Mucosa of descending colon (tissue), 3 donors: ENCODE measurements at regions not wholly inside any gene's neighbourhood (a gene's known extent, or its start where the extent isn't known, plus 50 kb on each side); places are given as distances from the start of the nearest gene placed in this dataset.

Source experiments
- ATAC-seq: fragments of 200-7000 bp; cut with Tn5 transposase; one replicate; pipeline ENCODE4 v1.9.1; 2020; ENCODE audit warnings: mild to moderate bottlenecking, moderate library complexity
- DNase-seq, 3 donors: peaks; one replicate each; pipeline ENCODE4 v3.0.0-alpha.2; 2020
- H3K36me3 ChIP-seq: fragments of 200-600 bp; one replicate; pipeline ENCODE4 v1.8.0; 2021; ENCODE audit warnings: low read depth, mild to moderate bottlenecking
- H3K4me1 ChIP-seq: fragments of 200-600 bp; one replicate; pipeline ENCODE4 v1.8.0; 2021; ENCODE audit warnings: low read depth, mild to moderate bottlenecking
- H3K4me3 ChIP-seq: fragments of 200-600 bp; one replicate; pipeline ENCODE4 v1.8.0; 2021; ENCODE audit warnings: mild to moderate bottlenecking
- H3K9me3 ChIP-seq: fragments of 200-600 bp; one replicate; pipeline ENCODE4 v1.8.0; 2021; ENCODE audit warnings: mild to moderate bottlenecking
- CTCF ChIP-seq: fragments of 200-600 bp; IDR thresholded peaks from one replicate; pipeline ENCODE4 v1.8.0; 2022; ENCODE audit warnings: antibody characterized with exemption, mild to moderate bottlenecking
- intact Hi-C, 2 donors: fragments of 100-400 bp; cut with DNase I in 1 of 2; cut with micrococcal nuclease in 1 of 2; formaldehyde crosslinking; loops; one replicate each; pipeline versions ENCODE4 v1.11.0 to v1.11.1; 2022; cut with DNase I, micrococcal nuclease
- donor health status: DM: no; HTN: no; CAD: no; lungs with moderate emphysema.
- donor health status: DM: no; HTN: no; CAD: no.
- donor health status: DM: no; HTN: yes; CAD: no.

DNA sequence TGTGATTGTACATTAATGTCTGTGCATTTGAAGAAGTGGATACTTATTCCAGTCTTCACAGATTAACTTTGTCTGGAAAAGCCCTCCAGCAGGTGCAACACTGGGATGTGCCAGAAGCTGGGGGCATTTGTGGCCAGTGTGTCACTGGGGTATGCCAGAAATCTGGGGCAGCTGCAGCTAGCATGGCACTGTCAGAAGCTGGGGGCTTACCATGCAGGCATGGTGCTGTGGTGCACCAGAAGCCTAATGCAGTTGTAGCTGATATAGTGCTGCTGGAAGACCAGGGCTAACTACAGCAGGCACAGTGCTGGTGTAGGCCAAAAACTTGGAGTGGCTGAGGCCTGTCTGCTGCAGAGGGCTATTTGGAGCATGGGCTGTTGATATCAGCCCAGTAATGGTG, 270.1 kb downstream of the STK31 start:
- no peak overlapping the region for H3K4me3 ChIP-seq
- peaks cover 4% of the 10 kb centered on the region for H3K9me3 ChIP-seq
- no peaks in the 10 kb centered on the region for H3K4me1 ChIP-seq
- no peak for DNase-seq
- H3K36me3 ChIP-seq: no peaks in the 10 kb centered on the region
- TF ChIP-seq CTCF: no peak
- intact Hi-C loops: no loop called here
- ATAC-seq: no peak

DNA sequence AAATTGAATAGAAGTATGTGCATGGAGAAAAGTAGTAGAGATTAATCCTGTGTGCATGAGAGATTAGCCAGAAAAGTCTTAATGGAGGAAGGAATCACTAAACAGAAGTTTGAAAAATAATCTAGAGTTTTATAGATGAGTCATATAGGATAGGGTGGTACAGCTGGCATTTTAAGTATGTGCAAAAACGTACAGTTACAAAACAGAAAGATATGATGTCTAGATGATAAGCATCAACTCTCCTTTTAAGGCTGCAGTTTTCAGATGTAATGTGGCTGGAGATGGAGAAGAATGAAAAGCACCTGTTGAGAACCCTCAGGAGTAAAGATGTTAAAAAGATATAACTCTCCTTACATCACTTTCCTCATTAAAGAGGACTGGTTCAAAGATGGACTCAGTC, 271.3 kb downstream of the STK31 start:
- Histone ChIP-seq H3K4me1 (no peaks in the 10 kb centered on the region), H3K4me3 (no peak overlapping the region), H3K36me3 (no peaks in the 10 kb centered on the region), H3K9me3 (peaks cover 4% of the 10 kb centered on the region)
- no peak for TF ChIP-seq CTCF
- DNase-seq (no peak), ATAC-seq (no peak)
- intact Hi-C loops: no loop called here

DNA sequence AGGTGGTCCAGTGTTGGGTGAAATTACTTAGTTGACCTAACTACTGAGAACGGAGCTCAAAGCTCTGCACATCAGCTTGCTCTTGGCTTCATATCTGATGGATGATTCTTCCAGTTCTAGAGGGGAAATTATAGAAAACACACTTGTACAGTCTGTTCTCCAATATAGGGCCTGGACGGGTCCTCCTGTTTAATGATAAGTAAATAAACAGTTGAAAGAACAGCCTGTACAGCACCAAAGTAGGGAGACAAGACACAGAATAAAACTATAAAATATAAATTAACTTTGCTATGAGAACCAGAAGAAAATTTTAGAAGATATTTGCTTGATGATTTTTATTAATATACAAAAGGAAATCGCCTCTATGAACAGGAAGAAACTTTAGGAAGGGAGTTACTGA, 271.7 kb downstream of the STK31 start:
- Histone ChIP-seq H3K36me3 (no peaks in the 10 kb centered on the region), H3K4me1 (no peaks in the 10 kb centered on the region), H3K9me3 (peaks cover 4% of the 10 kb centered on the region), H3K4me3 (no peak overlapping the region)
- no peak for DNase-seq
- intact Hi-C loops: no loop called here
- TF ChIP-seq CTCF: no peak
- no peak for ATAC-seq

DNA sequence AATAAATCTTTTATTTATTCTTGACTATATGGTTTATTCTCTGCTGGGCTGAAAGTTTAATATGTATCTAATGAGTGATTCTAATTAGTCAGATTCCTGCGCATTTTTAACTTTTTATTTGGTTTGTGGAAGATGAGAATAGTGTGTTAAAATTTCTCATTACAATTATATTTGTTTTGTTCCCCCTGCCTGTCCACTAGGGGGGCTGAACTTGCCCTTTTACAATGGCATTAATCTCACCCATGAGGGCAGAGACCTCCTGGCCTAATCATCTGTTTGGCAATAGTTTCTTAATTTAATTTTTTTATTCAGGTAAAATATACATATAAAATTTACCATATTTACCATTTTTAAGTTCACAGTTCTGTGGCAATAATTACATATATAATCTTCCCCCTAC, 278.5 kb upstream of the NPY start:
- H3K4me3 ChIP-seq: no peak overlapping the region
- no peaks in the 10 kb centered on the region for H3K9me3 ChIP-seq
- no peak for TF ChIP-seq CTCF
- DNase-seq (no peak), ATAC-seq (no peak)
- intact Hi-C loops: no loop called here
- no peaks in the 10 kb centered on the region for H3K36me3 ChIP-seq
- H3K4me1 ChIP-seq: no peaks in the 10 kb centered on the region

DNA sequence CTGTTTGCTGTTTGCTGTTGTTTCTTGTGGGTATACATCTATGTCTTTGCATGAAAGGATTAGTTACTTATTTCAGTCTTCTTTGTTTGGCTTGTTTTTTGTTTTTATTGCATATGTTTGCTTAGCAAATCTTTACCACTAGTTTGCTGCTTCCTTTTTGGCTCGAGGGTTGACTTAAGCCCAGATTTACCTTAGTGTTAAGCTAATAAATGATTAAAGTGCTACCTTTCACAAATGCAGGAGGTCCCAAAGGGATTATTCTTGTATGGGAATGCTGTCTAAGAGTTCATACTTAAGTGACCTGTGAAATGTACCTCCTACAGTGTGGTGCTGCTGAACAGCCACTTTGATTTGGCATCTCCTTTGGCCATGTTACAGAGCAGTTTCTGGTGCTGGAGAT, 273.5 kb upstream of the NPY start:
- ATAC-seq (no peak), DNase-seq (no peak)
- no peak for TF ChIP-seq CTCF
- Histone ChIP-seq H3K4me1 (no peaks in the 10 kb centered on the region), H3K36me3 (no peaks in the 10 kb centered on the region), H3K4me3 (no peak overlapping the region), H3K9me3 (no peaks in the 10 kb centered on the region)
- intact Hi-C loops: no loop called here

DNA sequence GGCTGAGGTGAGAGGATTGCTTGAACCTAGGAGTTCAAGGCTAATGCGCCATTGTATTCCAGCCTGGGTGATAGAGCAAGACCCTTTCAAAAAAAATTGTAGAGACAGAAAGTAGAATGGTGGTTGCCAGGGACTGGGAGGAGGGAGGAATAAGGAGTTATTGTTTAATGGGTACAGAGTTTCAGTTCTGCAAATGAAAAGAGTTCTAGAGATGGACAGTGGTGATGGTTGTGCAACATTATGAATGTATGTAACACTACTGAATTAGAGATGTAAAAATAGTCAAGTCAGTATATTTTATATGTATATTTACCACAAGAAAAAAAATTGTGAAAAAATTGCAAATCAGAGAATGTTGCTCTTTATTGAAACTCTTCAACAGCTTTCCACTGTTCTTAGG, 266.5 kb upstream of the NPY start:
- Histone ChIP-seq H3K4me3 (no peak overlapping the region), H3K36me3 (no peaks in the 10 kb centered on the region), H3K4me1 (no peaks in the 10 kb centered on the region), H3K9me3 (no peaks in the 10 kb centered on the region)
- TF ChIP-seq CTCF: no peak
- ATAC-seq (no peak), DNase-seq (no peak)
- intact Hi-C loops: no loop called here
